ENCODE measurements at regions not wholly inside any gene's neighbourhood (a gene's known extent, or its start where the extent isn't known, plus 50 kb on each side); places are given as distances from the start of the nearest gene placed in this dataset.

GRCh38 chr2:9782197-9782719 is 61.0 kb upstream of the TAF1B start:
- no peak for DNase-seq (ENCODE audit: insufficient read length, low spot score)
- no peak for FAIRE-seq
- TF ChIP-seq CTCF (IDR thresholded peaks at IDR 0.05; ENCODE audit: insufficient read depth, missing control alignments), result no peak

- no peak for FAIRE-seq
- no peak for TF ChIP-seq CTCF (IDR thresholded peaks at IDR 0.05; ENCODE audit: insufficient read depth, missing control alignments)
- DNase-seq (ENCODE audit: insufficient read length, low spot score), result no peak
Measured at GRCh38 chr2:9789371-9789770, 53.9 kb upstream of the TAF1B start.

- no peak for TF ChIP-seq CTCF (IDR thresholded peaks at IDR 0.05; ENCODE audit: insufficient read depth, missing control alignments)
- FAIRE-seq, result no peak
Measured at GRCh38 chr2:9790702-9791225, 52.5 kb upstream of the TAF1B start.

GRCh38 chr2:9791711-9792110 is 51.6 kb upstream of the TAF1B start:
- TF ChIP-seq CTCF (IDR thresholded peaks at IDR 0.05; ENCODE audit: insufficient read depth, missing control alignments), result no peak
- no peak for FAIRE-seq
- no peak for DNase-seq (ENCODE audit: insufficient read length, low spot score)

More at GRCh38 chr2:9790702-9791225, 52.5 kb upstream of the TAF1B start:
- no peak for DNase-seq (ENCODE audit: insufficient read length, low spot score)

GRCh38 chr2:9793156-9793917 is 49.9 kb upstream of the TAF1B start:
- no peak for FAIRE-seq
- DNase-seq (ENCODE audit: insufficient read length, low spot score), result no peak
- no peak for TF ChIP-seq CTCF (IDR thresholded peaks at IDR 0.05; ENCODE audit: insufficient read depth, missing control alignments)

Measured in D721Med (cell line).